ENCODE measurements at regions not wholly inside any gene's neighbourhood (a gene's known extent, or its start where the extent isn't known, plus 50 kb on each side); places are given as distances from the start of the nearest gene placed in this dataset.

DNA sequence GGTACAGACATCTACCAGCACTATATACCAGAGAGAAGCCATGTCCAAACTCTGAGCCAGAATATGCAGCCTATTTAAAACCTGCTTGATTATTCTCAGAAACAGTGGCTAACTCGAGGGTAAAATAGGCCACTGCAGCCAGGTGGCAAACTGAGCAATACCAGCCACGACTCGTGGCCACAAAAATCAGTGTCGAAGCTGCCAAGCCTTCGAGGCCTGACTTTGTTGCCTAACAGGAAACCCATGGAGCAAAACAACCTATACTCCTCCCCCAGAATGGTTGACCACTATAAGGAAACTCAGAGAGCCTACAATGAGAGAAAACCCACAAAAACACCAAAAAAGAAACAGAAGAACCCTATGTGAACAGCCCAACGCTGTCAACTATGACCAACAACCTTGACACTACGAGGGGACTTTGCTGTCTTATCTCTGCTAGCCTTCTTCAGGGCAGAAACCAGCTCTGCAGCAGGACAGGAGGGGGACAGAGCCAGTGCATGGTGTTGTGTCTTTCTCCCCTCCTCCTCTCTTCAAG is 133.8 kb downstream of the TMEM174 start:
- Mint-ChIP-seq H3K9me3 (ENCODE audit: low read depth) (peaks cover 2% of the 10 kb centered on the region), H3K27me3 (peaks cover 88% of the 10 kb centered on the region), H3K4me3 (no peak overlapping the region), H3K4me1 (peaks cover 4% of the 10 kb centered on the region), H3K27ac (no peak overlapping the region), H3K36me3 (peaks cover 1% of the 10 kb centered on the region)
- ATAC-seq (no peak), DNase-seq (no peak)
- CTCF ChIA-PET, result no interaction called here

DNA sequence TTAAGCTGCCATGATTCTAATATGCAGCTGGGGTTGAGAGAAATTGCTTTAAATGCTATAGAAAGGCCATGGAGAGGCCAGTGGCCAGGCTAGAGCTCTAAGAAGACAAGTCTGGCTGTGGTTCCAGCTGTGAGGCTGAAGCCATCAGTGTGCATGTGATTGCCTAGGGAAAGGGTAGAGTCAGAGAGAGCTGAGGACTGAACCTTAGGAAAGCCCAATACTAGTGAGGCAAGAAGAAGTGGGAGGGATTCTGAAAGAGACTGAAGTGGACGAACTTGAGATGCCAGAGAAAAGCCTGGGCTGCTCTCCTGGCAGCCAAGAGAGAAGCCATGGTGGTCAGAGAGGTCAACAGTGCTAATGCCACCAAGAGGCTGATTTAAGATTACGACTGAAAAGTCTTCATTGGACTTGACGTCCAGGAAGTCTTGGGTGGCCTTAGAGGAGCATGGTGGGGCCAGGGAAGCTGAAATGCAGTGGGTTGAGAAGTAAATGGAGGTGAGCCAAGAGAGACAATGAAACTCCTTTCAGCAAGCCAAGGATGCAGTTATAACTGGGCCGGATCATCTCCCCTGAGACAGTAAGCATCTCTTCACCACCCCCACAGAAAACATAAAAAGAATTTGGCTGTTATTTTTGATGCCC is 133.2 kb downstream of the TMEM174 start:
- peaks cover 88% of the 10 kb centered on the region for H3K27me3 Mint-ChIP-seq
- ATAC-seq (no peak), DNase-seq (no peak)
- peaks cover 2% of the 10 kb centered on the region for H3K9me3 Mint-ChIP-seq (ENCODE audit: low read depth)
- peaks cover 3% of the 10 kb centered on the region for H3K4me1 Mint-ChIP-seq
- peaks cover 1% of the 10 kb centered on the region for H3K36me3 Mint-ChIP-seq
- CTCF ChIA-PET, result interaction anchor here (1.9 kb wide), 1 partner anchor 145 kb away, joined by 7 read pairs; no protein-coding TSS in a partner anchor
- H3K27ac Mint-ChIP-seq, result no peak overlapping the region
- no peak overlapping the region for H3K4me3 Mint-ChIP-seq

DNA sequence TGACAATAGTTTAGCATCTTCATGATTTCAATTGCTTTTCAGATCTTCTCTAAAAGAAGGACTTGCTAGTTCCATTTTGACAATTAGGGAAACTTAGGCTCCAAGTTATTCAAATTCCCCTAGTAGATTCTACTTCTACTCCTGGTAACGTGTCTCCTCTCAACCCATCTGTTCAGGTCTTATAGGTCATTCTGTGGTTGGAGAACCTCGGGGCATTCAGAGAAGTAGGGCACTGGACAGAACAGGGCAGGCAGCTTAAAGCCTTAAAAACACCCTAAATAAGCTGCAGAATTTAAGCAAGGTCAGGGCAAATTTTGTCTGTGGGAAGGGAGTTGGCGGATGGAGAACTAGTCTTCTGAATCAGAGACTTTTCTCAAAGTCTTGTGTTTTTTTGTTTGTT is 132.4 kb downstream of the TMEM174 start:
- DNase-seq (no peak), ATAC-seq (no peak)
- H3K36me3 Mint-ChIP-seq, result peaks cover 1% of the 10 kb centered on the region
- no peak overlapping the region for H3K4me3 Mint-ChIP-seq
- peaks cover 91% of the 10 kb centered on the region for H3K27me3 Mint-ChIP-seq
- no peak overlapping the region for H3K27ac Mint-ChIP-seq
- H3K9me3 Mint-ChIP-seq (ENCODE audit: low read depth), result peaks cover 2% of the 10 kb centered on the region
- CTCF ChIA-PET, result interaction anchor here (1.9 kb wide), 1 partner anchor 146 kb away, joined by 7 read pairs; no protein-coding TSS in a partner anchor
- H3K4me1 Mint-ChIP-seq, result peaks cover 3% of the 10 kb centered on the region

DNA sequence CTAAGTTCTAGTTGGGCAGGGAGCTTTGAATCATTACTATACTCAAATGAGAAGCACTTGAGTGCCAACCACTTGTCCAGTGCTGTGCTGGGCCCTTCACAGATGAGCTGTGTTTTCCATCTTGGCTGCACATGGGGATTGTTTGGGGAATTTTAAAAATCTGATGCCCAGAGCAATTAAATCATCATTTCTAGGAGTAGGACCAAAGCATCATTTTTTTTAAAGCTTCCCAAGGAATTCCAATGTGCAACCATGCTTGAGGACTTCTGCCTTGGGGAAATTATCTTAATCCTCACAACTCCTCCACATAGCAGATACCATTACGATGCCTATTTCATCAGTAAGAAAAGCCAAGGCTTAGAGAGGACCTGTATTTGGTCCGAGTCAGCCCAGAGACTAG is 131.4 kb downstream of the TMEM174 start:
- Mint-ChIP-seq H3K27me3 (peaks cover 91% of the 10 kb centered on the region), H3K9me3 (ENCODE audit: low read depth) (peaks cover 2% of the 10 kb centered on the region), H3K4me3 (no peak overlapping the region), H3K36me3 (peaks cover 3% of the 10 kb centered on the region), H3K27ac (no peak overlapping the region), H3K4me1 (peaks cover 9% of the 10 kb centered on the region)
- ATAC-seq, result no peak
- no peak for DNase-seq
- CTCF ChIA-PET, result interaction anchor here (1.9 kb wide), 1 partner anchor 147 kb away, joined by 7 read pairs; no protein-coding TSS in a partner anchor

DNA sequence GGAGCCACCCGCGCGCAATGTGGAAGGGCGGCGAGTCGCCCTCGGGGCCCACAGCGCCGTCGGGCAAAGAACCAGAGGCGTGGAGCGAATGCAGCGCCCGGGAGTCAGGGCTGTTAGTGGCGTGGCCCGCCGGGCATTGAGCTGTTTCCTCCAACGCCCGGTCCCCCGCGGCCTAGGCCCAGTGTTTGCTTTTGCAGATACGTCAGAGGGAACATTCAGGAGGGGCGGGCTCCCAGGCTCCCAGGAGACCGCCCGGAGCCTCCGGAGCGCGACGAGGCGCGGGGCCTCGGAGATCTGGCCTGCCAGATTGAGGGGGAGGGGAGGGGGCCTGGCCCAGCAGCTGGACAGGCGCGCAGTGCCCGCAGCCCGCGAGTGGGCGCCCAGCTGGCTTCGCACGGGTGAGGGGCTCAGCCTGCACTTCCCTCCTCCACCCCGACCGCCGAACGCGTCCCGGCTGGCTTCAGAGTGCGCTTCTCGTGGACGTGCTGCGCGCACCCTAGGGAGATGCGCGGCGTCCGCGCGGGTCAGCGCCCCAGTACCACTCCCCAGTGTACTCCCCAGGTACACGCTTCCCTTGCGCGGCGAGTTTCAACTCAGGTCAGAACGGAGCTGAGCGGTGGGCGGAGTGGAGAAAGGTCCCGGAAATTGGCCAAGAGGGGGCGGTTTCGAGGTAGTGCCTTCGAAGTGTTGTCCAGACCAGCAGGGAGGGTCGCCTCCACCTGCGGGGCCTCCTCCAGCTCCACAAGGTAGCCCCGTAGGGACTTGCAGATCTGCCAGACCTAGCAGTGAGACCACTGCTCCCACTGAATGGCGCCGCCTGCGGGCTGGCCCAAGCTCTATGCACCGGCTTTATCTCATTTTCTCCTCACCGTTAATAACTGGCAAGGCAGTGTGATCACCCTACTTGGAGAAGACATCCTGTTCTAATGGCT is 130.4 kb downstream of the TMEM174 start:
- CTCF ChIA-PET, result interaction anchor here (3.3 kb wide), 1 partner anchor 147 kb away, joined by 9 read pairs; no protein-coding TSS in a partner anchor
- no peak for DNase-seq
- Mint-ChIP-seq H3K9me3 (ENCODE audit: low read depth) (peaks cover 2% of the 10 kb centered on the region), H3K27ac (no peak overlapping the region), H3K4me3 (no peak overlapping the region), H3K4me1 (peaks cover 15% of the 10 kb centered on the region), H3K27me3 (peaks cover 95% of the 10 kb centered on the region), H3K36me3 (peaks cover 6% of the 10 kb centered on the region)
- no peak for ATAC-seq

DNA sequence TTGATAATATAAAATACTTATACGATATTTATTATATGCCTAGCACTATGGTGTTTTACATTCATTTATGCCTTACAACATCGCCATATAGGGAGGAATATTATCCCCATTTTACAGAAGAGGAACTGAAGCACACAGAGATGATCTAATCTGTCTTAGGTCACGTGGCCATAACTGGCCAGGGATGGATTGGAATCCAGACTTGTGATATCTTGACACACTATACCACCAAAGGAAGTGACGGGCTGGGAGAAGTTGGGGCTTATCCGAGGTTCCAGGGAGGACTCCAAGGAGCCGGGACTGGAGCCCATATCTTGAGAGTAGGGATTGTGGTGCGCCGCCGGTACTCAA is 129.8 kb downstream of the TMEM174 start:
- DNase-seq, result no peak
- no peak overlapping the region for H3K27ac Mint-ChIP-seq
- H3K27me3 Mint-ChIP-seq, result peaks cover 93% of the 10 kb centered on the region
- H3K9me3 Mint-ChIP-seq (ENCODE audit: low read depth), result peaks cover 2% of the 10 kb centered on the region
- H3K36me3 Mint-ChIP-seq, result peaks cover 6% of the 10 kb centered on the region
- ATAC-seq, result no peak
- no peak overlapping the region for H3K4me3 Mint-ChIP-seq
- peaks cover 15% of the 10 kb centered on the region for H3K4me1 Mint-ChIP-seq
- CTCF ChIA-PET, result interaction anchor here (3.3 kb wide), 1 partner anchor 148 kb away, joined by 9 read pairs; no protein-coding TSS in a partner anchor

DNA sequence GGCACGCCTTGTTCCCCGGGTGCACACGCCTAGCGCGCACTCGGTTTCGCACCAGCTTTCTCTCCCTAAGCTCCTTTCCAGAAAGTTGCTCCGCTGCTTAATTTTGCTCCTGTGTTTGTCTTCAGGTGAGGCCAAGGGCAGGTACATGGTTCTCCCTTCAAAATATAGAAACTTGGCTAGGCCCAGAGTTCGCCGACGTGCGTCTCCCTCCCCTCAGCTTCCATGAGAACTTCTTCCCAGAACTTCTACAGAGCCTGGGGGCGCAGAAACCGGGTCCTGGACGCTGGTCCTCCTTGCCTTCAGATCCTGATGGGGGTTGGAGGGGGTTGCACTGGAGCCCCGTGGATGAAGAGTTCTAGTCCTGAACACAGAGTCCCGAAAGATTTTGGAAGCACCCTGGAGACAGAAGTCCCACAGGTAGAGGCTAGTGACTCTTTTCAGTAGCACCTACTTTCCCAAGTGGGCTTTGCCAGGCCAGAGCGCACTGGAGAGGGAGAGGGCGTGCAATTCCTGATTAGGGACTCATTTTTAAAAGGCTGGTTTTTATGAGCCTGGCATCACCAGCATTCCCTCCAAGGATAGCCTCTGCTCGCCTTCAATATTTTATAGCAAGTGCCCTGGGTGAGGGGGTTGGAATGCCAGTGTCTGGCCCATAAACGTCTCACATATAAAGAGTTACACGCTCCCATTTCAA is 128.4 kb downstream of the TMEM174 start:
- CTCF ChIA-PET, result interaction anchor here (1.1 to 3.3 kb wide), 3 partner anchors 85 to 149 kb away, joined by 3 to 9 read pairs (median 3); no protein-coding TSS in a partner anchor
- peaks cover 2% of the 10 kb centered on the region for H3K9me3 Mint-ChIP-seq (ENCODE audit: low read depth)
- no peak for ATAC-seq
- no peak for DNase-seq
- H3K27me3 Mint-ChIP-seq, result peaks cover 93% of the 10 kb centered on the region
- peak overlapping the region; percentile 48 for H3K27ac Mint-ChIP-seq
- H3K4me1 Mint-ChIP-seq, result peaks cover 12% of the 10 kb centered on the region
- peaks cover 6% of the 10 kb centered on the region for H3K36me3 Mint-ChIP-seq
- no peak overlapping the region for H3K4me3 Mint-ChIP-seq

DNA sequence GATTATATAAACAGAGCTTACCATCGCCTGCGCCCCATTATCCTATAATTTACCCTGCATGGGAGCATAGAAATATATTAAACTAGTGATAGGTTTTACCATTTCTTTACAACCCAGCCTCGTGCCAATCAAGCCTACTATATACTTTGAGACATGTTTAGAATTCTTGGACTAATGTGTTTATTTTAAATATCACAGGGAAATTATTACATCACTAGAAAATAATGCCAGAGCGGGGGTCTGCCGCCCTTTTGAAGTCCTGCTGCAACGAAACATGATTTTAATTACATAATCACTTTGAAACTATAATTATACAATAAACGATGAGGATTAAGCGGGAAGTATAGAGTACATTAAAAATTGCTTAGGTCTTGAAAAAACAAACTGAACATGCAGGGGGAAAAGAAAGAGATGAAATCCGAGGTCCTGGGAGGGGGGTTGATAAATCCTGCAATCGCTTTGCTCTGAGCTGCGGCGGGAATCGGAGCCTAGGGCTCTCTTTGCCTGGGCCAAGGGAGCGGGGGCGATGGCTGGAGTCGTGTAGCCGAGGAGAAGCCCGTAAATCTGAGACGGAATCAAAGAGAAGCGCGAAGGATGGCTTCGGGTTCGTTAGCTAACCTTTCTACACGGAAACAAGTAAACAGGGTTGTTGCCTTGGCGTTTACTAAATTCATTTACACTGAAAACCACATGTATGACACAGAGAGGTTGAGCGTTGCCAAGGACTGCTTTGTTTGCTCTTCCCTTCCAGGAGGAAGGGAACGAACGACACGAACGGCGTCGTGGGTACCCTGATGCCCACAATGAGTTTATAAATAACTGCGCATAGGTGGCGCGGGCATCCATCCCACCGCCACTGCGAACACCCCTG is 127.6 kb downstream of the TMEM174 start:
- ATAC-seq, result no peak
- Mint-ChIP-seq H3K36me3 (peaks cover 6% of the 10 kb centered on the region), H3K4me3 (no peak overlapping the region)

DNA sequence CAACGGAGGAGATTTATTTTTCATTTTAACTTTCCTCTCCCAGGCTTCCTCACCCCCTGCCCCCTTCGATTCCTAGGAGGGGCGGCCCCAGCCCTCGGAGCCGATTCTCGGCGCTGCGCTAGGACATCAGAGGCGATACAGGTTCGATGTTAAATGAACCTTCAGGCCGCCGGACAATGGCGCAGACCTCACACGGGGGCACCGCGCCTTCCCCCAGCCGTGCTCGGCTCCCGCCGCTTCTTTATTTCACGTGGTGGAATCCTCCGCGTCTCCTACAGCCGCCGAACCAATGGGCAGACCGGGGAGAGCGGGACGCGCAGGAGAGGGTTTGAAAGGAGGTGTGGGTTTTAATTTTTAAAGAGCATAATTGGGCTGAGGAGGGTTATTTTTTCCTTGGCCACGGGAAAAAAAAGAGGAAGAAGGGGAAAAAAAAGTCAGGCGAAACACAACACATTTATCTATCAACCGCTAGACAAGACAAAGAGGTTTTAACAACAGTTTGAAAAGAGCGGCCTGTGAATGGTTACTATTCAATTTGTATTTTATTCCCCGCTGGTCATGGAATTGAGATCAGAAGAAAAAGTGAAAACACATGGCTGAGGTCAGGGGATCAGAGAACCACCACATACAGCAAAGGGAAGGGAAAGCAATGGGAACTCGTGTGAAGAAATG is 126.8 kb downstream of the TMEM174 start:
- ATAC-seq (no peak), DNase-seq (no peak)
- peaks cover 12% of the 10 kb centered on the region for H3K4me1 Mint-ChIP-seq
- CTCF ChIA-PET, result interaction anchor here (0.7 to 1.3 kb wide), 2 partner anchors 150 to 151 kb away, joined by 3 read pairs; no protein-coding TSS in a partner anchor
- H3K27me3 Mint-ChIP-seq, result peaks cover 93% of the 10 kb centered on the region
- peaks cover 6% of the 10 kb centered on the region for H3K36me3 Mint-ChIP-seq
- H3K27ac Mint-ChIP-seq, result peak overlapping the region; percentile 54
- H3K4me3 Mint-ChIP-seq, result no peak overlapping the region
- peaks cover 2% of the 10 kb centered on the region for H3K9me3 Mint-ChIP-seq (ENCODE audit: low read depth)

More for the DNA sequence above, 127.6 kb downstream of the TMEM174 start:
- no peak for DNase-seq
- Mint-ChIP-seq H3K4me1 (peaks cover 12% of the 10 kb centered on the region), H3K27ac (peak overlapping the region; percentile 54), H3K9me3 (ENCODE audit: low read depth) (peaks cover 2% of the 10 kb centered on the region), H3K27me3 (peaks cover 93% of the 10 kb centered on the region)
- CTCF ChIA-PET, result interaction anchor here (1.1 to 3.3 kb wide), 2 partner anchors 85 to 150 kb away, joined by 3 to 9 read pairs; no protein-coding TSS in a partner anchor

DNA sequence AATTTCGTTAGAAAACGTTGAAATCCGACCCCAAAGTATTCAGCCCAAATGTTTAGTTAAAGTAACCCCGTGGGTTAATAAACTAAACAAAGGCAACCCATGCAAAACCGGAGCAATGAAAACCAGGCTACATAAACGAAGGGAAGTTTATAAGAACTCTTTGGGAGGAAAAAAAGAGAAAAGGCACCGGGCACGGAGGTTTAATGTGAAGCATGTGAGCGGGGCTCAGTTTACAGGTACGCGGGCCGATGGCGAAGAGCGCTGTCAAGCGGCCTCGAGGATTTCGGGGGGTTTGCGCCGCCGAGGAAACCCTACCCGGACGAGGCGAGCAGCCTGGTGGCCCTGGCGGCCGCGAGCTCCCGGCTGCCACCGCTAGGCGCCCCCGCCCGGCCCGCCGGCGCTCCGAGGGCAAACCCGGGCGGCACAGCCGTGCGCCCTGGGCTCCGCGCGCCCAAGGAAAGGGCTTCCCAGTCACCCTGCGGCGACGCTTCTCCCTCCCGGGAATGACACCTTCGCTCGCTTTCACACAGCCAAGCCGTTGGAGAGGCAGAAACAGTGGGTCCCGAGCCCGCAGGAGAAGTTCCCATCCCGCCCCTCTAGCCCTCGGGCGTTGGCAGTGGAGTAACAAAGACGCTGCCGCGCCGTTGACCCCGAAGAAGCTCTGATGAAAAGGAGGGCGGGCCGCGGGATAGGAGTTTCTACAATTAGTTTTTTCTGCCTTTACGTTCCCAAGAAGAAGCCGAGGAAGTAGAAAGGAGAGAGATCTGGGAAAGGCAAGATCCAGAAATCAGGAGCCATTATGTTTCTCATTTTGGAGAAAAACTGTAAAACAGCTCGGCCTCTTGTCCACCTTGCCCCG is 126.0 kb downstream of the TMEM174 start:
- Mint-ChIP-seq H3K27ac (peak overlapping the region; percentile 68), H3K36me3 (peaks cover 6% of the 10 kb centered on the region)
- no peak for ATAC-seq

DNA sequence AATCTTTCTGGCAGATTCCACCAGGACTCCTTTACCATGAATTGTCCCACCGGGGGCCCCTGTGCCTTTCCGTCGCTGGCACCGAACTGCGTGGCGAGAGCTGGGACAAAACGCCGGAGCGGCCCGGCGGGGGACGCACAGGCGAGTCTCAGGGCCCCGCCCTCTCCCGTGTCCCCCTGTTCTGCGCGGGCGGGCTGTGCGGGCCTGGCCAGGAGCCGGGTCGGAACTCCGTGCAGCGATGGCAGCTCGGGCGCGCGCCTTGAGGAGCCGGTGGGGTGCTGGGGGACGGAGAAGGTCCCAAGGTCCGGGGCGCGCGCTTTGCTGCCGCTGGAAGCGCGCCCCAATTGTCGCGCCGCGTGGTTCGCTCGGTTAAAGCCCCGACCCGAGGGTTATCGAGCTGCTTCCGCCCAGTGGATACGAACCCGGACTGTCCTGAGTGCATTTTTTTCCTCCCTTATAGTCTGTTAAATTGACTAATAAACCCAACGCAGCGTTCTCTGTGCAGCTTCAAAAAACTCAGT is 125.3 kb downstream of the TMEM174 start:
- peak overlapping the region; percentile 68 for H3K27ac Mint-ChIP-seq
- peaks cover 2% of the 10 kb centered on the region for H3K9me3 Mint-ChIP-seq (ENCODE audit: low read depth)
- H3K4me1 Mint-ChIP-seq, result peaks cover 12% of the 10 kb centered on the region
- CTCF ChIA-PET, result interaction anchor here (1.3 to 1.4 kb wide), 2 partner anchors 153 kb away, joined by 3 to 6 read pairs; no protein-coding TSS in a partner anchor
- H3K27me3 Mint-ChIP-seq, result peaks cover 87% of the 10 kb centered on the region
- peaks cover 6% of the 10 kb centered on the region for H3K36me3 Mint-ChIP-seq
- ATAC-seq, result no peak
- DNase-seq, result no peak
- no peak overlapping the region for H3K4me3 Mint-ChIP-seq

More for the DNA sequence above, 126.0 kb downstream of the TMEM174 start:
- Mint-ChIP-seq H3K4me3 (no peak overlapping the region), H3K9me3 (ENCODE audit: low read depth) (peaks cover 2% of the 10 kb centered on the region), H3K4me1 (peaks cover 12% of the 10 kb centered on the region), H3K27me3 (peaks cover 93% of the 10 kb centered on the region)
- CTCF ChIA-PET, result interaction anchor here (0.7 to 1.3 kb wide), 2 partner anchors 151 to 152 kb away, joined by 3 read pairs; no protein-coding TSS in a partner anchor
- no peak for DNase-seq

Measured in activated CD8-positive, alpha-beta memory T cell treated with anti-CD3 and anti-CD28 coated beads, Interleukin-2, amount 10 ng/mL, durations not matched to agents 7 days and 5 days (primary cell).